A673 (cell line): ENCODE measurements at regions not wholly inside any gene's neighbourhood (a gene's known extent, or its start where the extent isn't known, plus 50 kb on each side); places are given as distances from the start of the nearest gene placed in this dataset.

Experiments
- BruUV-seq: library from RNA; stranded (reverse); fragments of 400-500 nt; replicated peaks from 2 replicates; lab custom pipeline; 2021; lab: Mats Ljungman, UMichigan
- CTCF ChIA-PET: fragments of 300-600 bp; sonication (Branson Sonifier 250); formaldehyde crosslinking; loops from one replicate; lab custom pipeline; 2022; ENCODE audit warnings: antibody characterized with exemption; lab: Charles Lee
- POLR2A ChIA-PET: fragments of 300-600 bp; sonication (Branson Sonifier 250); formaldehyde crosslinking; loops from one replicate; lab custom pipeline; 2022; ENCODE audit warnings: antibody characterized with exemption; ENCODE audit not compliant: low non-redundant PET; lab: Charles Lee
- DNase-seq: peaks from one replicate; pipeline ENCODE4 v3.0.0-alpha.2; 2015; ENCODE audit warnings: low spot score
- H3K27ac ChIP-seq: fragments of 200-600 bp; sonication (generic); 2 replicates; pipeline ENCODE4 v1.5.1; 2016; ENCODE audit warnings: mixed run types, low read depth, mild to moderate bottlenecking, mixed read lengths, antibody characterized with exemption, low read length; ENCODE audit not compliant: poor library complexity, severe bottlenecking
- H3K27me3 ChIP-seq: fragments of 200-600 bp; sonication (generic); replicated peaks from 2 replicates; pipeline ENCODE4 v1.6.1; 2017; ENCODE audit warnings: mixed run types, low read depth, mild to moderate bottlenecking, mixed read lengths, antibody characterized with exemption, low read length; ENCODE audit not compliant: insufficient read depth, poor library complexity
- H3K36me3 ChIP-seq: fragments of 200-600 bp; sonication (generic); 2 replicates; pipeline ENCODE4 v1.6.1; 2016; ENCODE audit warnings: mixed run types, mild to moderate bottlenecking, mixed read lengths, antibody characterized with exemption, low read length; ENCODE audit not compliant: insufficient read depth, poor library complexity, severe bottlenecking
- H3K4me1 ChIP-seq: fragments of 200-600 bp; sonication (generic); 2 replicates; pipeline ENCODE4 v1.6.1; 2017; ENCODE audit warnings: mixed run types, mild to moderate bottlenecking, mixed read lengths, antibody characterized with exemption, low read length; ENCODE audit not compliant: insufficient read depth, poor library complexity, severe bottlenecking
- H3K4me3 ChIP-seq: fragments of 200-600 bp; sonication (generic); 2 replicates; pipeline ENCODE4 v1.5.1; 2016; ENCODE audit warnings: low read depth, mixed run types, mild to moderate bottlenecking, mixed read lengths, low read length; ENCODE audit not compliant: poor library complexity, severe bottlenecking
- H3K9me3 ChIP-seq: fragments of 200-600 bp; sonication (generic); 2 replicates; pipeline ENCODE4 v1.6.1; 2016; ENCODE audit warnings: mixed run types, low read depth, mild to moderate bottlenecking, mixed read lengths, antibody characterized with exemption, low read length; ENCODE audit not compliant: poor library complexity, severe bottlenecking
- EZH2 ChIP-seq: fragments of 200-600 bp; sonication (generic); IDR thresholded peaks from 2 replicates; pipeline ENCODE4 v1.6.1; 2017; ENCODE audit warnings: borderline replicate concordance, low read depth, mild to moderate bottlenecking, mixed read lengths, antibody characterized with exemption, low read length; ENCODE audit not compliant: poor library complexity, severe bottlenecking
- intact Hi-C: fragments of 100-400 bp; cut with micrococcal nuclease; formaldehyde crosslinking; loops from one replicate; pipeline ENCODE4 v1.10.0; 2022; ENCODE audit not compliant: unreplicated experiment
- TF ChIP-seq, protein P1 (sequence below): fragments of 300-800, 200-600 bp; sonication (generic); conservative IDR thresholded peaks from 2 replicates; pipeline ENCODE4 v1.5.1; 2017; ENCODE audit warnings: low read depth, mild to moderate bottlenecking, antibody characterized with exemption, low read length, moderate library complexity, mixed read lengths

DNA sequence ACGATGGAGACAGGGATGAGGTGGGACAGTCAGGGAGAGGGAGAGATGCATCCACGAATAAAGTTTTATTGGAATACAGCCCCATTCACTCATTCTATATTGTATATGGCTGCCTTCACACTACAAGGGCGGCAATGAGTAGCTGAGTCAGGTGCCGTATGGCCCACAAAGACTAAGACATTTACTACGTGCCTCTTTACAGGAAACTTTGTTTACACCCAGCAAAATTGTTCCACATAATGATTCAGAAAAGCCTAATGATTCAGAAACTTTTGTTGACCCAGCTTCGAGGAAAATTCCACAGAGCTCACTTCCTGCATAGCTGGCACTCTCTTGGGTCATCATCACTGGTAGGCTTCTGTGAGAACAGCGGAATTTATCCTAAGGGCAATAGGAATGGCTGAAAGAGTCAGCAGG lies 87.3 kb upstream of the PEG3 start:
- H3K4me1 ChIP-seq: no peaks in the 10 kb centered on the region
- BruUV-seq: no TSS peak

DNA sequence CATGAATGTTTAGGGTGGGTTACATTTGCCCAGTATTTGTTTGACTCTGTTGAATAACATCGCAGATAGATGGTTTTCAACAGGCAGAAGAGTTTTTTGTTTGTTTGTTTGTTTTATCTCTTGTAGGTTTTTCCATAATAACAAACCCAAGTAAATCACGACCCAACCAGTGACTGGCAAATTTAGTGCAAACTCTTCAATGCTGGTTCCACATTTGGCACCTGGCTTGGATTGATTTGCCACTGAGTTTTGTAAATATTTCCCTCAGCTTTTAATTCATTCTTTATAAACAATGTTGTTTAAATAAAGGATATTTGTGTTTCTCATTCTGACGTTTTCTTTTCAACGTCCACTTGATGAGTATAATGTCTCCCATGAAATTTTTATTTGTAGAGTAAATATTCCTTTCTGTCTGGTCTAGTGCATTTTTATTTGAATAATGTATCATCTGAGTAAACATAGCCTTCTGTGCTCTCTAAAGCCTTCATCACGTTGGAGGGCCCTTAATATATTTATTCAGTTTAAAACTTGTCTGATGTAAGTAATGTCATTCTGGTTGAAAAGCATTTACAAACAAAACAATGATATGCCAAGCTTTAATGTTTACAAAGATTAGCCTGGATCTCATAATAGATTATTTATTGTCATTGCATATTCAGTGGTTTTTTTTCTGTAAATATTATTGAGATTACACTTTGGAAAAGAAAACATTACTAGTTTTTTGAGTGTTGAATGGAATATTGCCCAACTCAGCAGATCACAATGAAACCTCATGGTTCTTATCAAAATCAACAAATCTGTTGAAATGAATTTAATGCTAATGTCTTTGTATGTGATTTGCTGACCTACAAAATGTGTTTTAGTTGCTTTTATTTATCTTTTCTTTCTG lies 90.4 kb upstream of the PEG3 start:
- H3K27ac ChIP-seq: no peak overlapping the region
- H3K9me3 ChIP-seq: no peaks in the 10 kb centered on the region
- TF ChIP-seq, protein P1, sequence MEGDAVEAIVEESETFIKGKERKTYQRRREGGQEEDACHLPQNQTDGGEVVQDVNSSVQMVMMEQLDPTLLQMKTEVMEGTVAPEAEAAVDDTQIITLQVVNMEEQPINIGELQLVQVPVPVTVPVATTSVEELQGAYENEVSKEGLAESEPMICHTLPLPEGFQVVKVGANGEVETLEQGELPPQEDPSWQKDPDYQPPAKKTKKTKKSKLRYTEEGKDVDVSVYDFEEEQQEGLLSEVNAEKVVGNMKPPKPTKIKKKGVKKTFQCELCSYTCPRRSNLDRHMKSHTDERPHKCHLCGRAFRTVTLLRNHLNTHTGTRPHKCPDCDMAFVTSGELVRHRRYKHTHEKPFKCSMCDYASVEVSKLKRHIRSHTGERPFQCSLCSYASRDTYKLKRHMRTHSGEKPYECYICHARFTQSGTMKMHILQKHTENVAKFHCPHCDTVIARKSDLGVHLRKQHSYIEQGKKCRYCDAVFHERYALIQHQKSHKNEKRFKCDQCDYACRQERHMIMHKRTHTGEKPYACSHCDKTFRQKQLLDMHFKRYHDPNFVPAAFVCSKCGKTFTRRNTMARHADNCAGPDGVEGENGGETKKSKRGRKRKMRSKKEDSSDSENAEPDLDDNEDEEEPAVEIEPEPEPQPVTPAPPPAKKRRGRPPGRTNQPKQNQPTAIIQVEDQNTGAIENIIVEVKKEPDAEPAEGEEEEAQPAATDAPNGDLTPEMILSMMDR: no peak
- no peak for TF ChIP-seq EZH2
- ChIA-PET POLR2A (no interaction called here), CTCF (no interaction called here)
- intact Hi-C loops: no loop called here
- H3K36me3 ChIP-seq: no peaks in the 10 kb centered on the region
- H3K4me1 ChIP-seq: no peaks in the 10 kb centered on the region
- no peak overlapping the region for H3K4me3 ChIP-seq
- no TSS peak for BruUV-seq
- no peaks in the 10 kb centered on the region for H3K27me3 ChIP-seq
- DNase-seq: no peak

More for the DNA sequence above, 87.3 kb upstream of the PEG3 start:
- no peak overlapping the region for H3K27ac ChIP-seq
- H3K36me3 ChIP-seq: no peaks in the 10 kb centered on the region
- CTCF ChIA-PET: no interaction called here
- TF ChIP-seq EZH2: no peak
- TF ChIP-seq, protein P1: no peak
- peaks cover 8% of the 10 kb centered on the region for H3K9me3 ChIP-seq
- no peak overlapping the region for H3K4me3 ChIP-seq
- DNase-seq: no peak
- POLR2A ChIA-PET: no interaction called here
- intact Hi-C loops: no loop called here
- H3K27me3 ChIP-seq: no peaks in the 10 kb centered on the region

DNA sequence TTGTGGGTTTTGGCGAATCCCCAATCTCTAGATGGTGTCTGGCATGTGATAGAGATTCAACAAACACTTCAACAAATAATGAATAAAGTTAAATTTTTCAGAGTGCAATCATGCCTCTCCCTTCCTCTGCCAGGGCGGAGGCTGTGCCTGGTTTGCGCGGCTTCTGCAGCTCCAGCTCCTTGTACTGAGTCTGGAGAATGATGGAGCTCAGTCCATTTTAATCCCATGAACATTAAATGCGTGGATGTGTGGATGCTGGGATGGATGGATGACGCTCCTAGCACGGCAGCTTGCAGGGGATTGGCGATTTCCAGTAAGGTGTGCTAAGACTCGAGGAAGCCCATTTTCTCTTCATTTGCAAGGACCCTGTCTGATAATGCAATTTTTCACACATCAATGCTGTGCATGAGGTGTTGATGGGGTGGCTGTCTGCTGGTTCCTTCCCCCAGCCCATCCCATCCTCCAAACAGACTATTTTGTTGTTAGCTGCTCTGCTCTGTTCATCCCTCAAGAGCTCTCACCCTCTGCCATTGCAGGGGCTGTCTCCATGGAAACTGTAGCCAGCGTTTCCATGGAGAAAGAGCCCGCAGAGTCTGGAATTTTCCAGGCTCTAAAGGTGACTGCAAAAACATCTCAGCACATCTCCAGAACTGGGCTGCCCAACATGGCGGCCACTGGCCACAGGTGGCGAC lies 92.6 kb upstream of the PEG3 start:
- CTCF ChIA-PET: no interaction called here
- no TSS peak for BruUV-seq

More for the DNA sequence above, 92.6 kb upstream of the PEG3 start:
- Histone ChIP-seq H3K27me3 (no peaks in the 10 kb centered on the region), H3K4me3 (no peak overlapping the region), H3K36me3 (no peaks in the 10 kb centered on the region), H3K9me3 (no peaks in the 10 kb centered on the region), H3K27ac (no peak overlapping the region), H3K4me1 (no peaks in the 10 kb centered on the region)
- no peak for TF ChIP-seq EZH2
- TF ChIP-seq, protein P1: no peak
- DNase-seq: no peak
- POLR2A ChIA-PET: no interaction called here
- intact Hi-C loops: no loop called here
